ENCODE measurements at regions not wholly inside any gene's neighbourhood (a gene's known extent, or its start where the extent isn't known, plus 50 kb on each side); places are given as distances from the start of the nearest gene placed in this dataset.

DNA sequence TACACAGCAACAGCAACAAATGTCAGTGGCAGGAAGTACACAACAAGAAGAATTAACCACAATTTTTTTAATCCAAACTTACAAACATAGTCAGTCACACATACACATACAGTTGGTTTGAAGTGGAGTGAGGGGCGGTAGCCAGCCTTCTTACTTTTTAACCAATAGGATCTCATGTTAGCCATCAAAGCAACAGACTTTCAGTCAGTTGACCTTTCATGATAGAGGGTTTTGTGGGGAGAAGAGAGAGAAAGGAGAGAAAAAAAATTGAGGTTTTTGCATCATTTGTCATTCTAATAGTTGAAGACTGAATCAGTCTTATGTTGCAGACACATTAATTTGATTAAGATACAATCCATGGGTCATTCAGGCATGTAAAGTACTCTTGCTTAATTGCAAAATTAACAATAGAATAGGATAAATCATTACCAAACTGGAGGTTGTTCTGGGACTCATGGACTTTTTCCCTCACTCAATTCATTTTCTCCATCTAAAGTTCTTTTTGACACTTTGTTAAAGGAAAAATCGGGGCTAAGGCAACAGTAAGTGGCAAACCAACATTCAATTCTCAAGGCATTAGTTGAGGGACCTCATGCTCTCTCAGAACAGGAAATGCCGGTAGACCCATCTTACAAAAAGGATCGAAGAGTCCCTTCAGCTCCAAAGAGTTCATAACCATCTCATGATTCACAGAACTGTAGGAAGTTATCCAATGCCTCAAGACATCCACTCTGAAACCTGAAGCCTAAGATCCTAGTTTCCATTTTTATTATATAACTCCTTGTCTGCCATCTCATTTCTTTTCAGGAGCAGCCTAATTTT lies 159.5 kb upstream of the LPP start:
- Mint-ChIP-seq H3K27me3 (peaks cover 7% of the 10 kb centered on the region), H3K4me1 (peaks cover 9% of the 10 kb centered on the region), H3K9me3 (ENCODE audit: insufficient read depth) (no peaks in the 10 kb centered on the region), H3K27ac (no peak overlapping the region), H3K4me3 (no peak overlapping the region)
- H3K4me3 ChIP-seq (ENCODE audit: control extremely low read depth in 1 of 5, extremely low read depth in 1 of 5, insufficient read depth in 1 of 5, low read depth in 2 of 5, low read length in 4 of 5), result no peak overlapping the region
- H3K79me2 ChIP-seq (ENCODE audit: control insufficient read depth, insufficient read depth, low read length), result no peaks in the 10 kb centered on the region
- no peak overlapping the region for H3K4me2 ChIP-seq (replicated peaks; ENCODE audit: low read depth, low read length, poor library complexity, severe bottlenecking)
- H3K9ac ChIP-seq (ENCODE audit: low read length), result no peak overlapping the region
- H3K27me3 ChIP-seq (replicated peaks in 1 of 4; ENCODE audit: control extremely low read depth in 1 of 4, control insufficient read depth in 3 of 4, insufficient read depth in 4 of 4, low read length in 3 of 4), result peaks cover 0 to 3% (median 0%) of the 10 kb centered on the region in 4 experiments
- 93% methylated on average over 3 of the region's 4 CpGs for WGBS (ENCODE audit: insufficient coverage)
- ATAC-seq (ENCODE audit: low read depth), result no peak
- TF ChIP-seq EZH2 (IDR thresholded peaks at IDR 0.05; ENCODE audit: borderline replicate concordance, insufficient read depth, low read depth, low read length, poor library complexity, severe bottlenecking), result no peak
- TF ChIP-seq, protein P1, sequence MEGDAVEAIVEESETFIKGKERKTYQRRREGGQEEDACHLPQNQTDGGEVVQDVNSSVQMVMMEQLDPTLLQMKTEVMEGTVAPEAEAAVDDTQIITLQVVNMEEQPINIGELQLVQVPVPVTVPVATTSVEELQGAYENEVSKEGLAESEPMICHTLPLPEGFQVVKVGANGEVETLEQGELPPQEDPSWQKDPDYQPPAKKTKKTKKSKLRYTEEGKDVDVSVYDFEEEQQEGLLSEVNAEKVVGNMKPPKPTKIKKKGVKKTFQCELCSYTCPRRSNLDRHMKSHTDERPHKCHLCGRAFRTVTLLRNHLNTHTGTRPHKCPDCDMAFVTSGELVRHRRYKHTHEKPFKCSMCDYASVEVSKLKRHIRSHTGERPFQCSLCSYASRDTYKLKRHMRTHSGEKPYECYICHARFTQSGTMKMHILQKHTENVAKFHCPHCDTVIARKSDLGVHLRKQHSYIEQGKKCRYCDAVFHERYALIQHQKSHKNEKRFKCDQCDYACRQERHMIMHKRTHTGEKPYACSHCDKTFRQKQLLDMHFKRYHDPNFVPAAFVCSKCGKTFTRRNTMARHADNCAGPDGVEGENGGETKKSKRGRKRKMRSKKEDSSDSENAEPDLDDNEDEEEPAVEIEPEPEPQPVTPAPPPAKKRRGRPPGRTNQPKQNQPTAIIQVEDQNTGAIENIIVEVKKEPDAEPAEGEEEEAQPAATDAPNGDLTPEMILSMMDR (IDR thresholded peaks at IDR 0.05), result no peak
- intact Hi-C loops (cut with micrococcal nuclease), result no loop called here
- CTCF ChIA-PET, result no interaction called here
- H3K4me1 ChIP-seq (ENCODE audit: control insufficient read depth in 2 of 2, insufficient read depth in 2 of 2, low read length in 2 of 2), result peaks cover 1% of the 10 kb centered on the region in 2 donors
- no peak overlapping the region for H2AFZ ChIP-seq (ENCODE audit: insufficient read depth, low read depth, low read length, poor library complexity, severe bottlenecking)
- H3K36me3 ChIP-seq (replicated peaks in 1 of 2; ENCODE audit: control extremely low read depth in 1 of 2, control insufficient read depth in 1 of 2, extremely low read depth in 1 of 2, insufficient read depth in 2 of 2, low read length in 1 of 2), result no peaks in the 10 kb centered on the region
- no peaks in the 10 kb centered on the region for H4K20me1 ChIP-seq (ENCODE audit: control insufficient read depth, insufficient read depth, low read length, poor library complexity, severe bottlenecking)
- POLR2A ChIA-PET, result no interaction called here
- no peak for DNase-seq
- H3K9me3 ChIP-seq (ENCODE audit: control extremely low read depth in 1 of 3, control insufficient read depth in 2 of 3, insufficient read depth in 1 of 3, low read length in 2 of 3), result peaks cover 0 to under 1% (median 0%) of the 10 kb centered on the region in 3 donors
- no peak overlapping the region for H3K27ac ChIP-seq (ENCODE audit: low read length in 2 of 2)

- ATAC-seq (ENCODE audit: low read depth) (no peak), DNase-seq (no peak)
- Histone ChIP-seq H3K4me3 (ENCODE audit: control extremely low read depth in 1 of 5, extremely low read depth in 1 of 5, insufficient read depth in 1 of 5, low read depth in 2 of 5, low read length in 4 of 5) (no peak overlapping the region), H2AFZ (ENCODE audit: insufficient read depth, low read depth, low read length, poor library complexity, severe bottlenecking) (no peak overlapping the region), H3K27ac (ENCODE audit: low read length in 2 of 2) (no peak overlapping the region), H3K4me1 (ENCODE audit: control insufficient read depth in 2 of 2, insufficient read depth in 2 of 2, low read length in 2 of 2) (peaks cover 7% of the 10 kb centered on the region in 2 donors), H3K9ac (ENCODE audit: low read length) (no peak overlapping the region), H3K27me3 (replicated peaks in 1 of 4; ENCODE audit: control extremely low read depth in 1 of 4, control insufficient read depth in 3 of 4, insufficient read depth in 4 of 4, low read length in 3 of 4) (peaks cover 0 to 1% (median 0%) of the 10 kb centered on the region in 4 experiments), H3K4me2 (replicated peaks; ENCODE audit: low read depth, low read length, poor library complexity, severe bottlenecking) (no peak overlapping the region), H4K20me1 (ENCODE audit: control insufficient read depth, insufficient read depth, low read length, poor library complexity, severe bottlenecking) (no peaks in the 10 kb centered on the region), H3K36me3 (replicated peaks in 1 of 2; ENCODE audit: control extremely low read depth in 1 of 2, control insufficient read depth in 1 of 2, extremely low read depth in 1 of 2, insufficient read depth in 2 of 2, low read length in 1 of 2) (no peaks in the 10 kb centered on the region), H3K9me3 (ENCODE audit: control extremely low read depth in 1 of 3, control insufficient read depth in 2 of 3, insufficient read depth in 1 of 3, low read length in 2 of 3) (peaks cover 0 to 1% (median 0%) of the 10 kb centered on the region in 3 donors), H3K79me2 (ENCODE audit: control insufficient read depth, insufficient read depth, low read length) (no peaks in the 10 kb centered on the region)
- Mint-ChIP-seq H3K9me3 (ENCODE audit: insufficient read depth) (no peaks in the 10 kb centered on the region), H3K27me3 (peaks cover 7% of the 10 kb centered on the region), H3K27ac (no peak overlapping the region), H3K4me1 (peaks cover 15% of the 10 kb centered on the region), H3K4me3 (no peak overlapping the region)
- intact Hi-C loops (cut with micrococcal nuclease), result no loop called here
- TF ChIP-seq EZH2 (IDR thresholded peaks at IDR 0.05; ENCODE audit: borderline replicate concordance, insufficient read depth, low read depth, low read length, poor library complexity, severe bottlenecking), result no peak
- TF ChIP-seq, protein P1 (IDR thresholded peaks at IDR 0.05), result no peak
- POLR2A ChIA-PET, result no interaction called here
- CTCF ChIA-PET, result no interaction called here
These were observed 158.9 kb upstream of the LPP start for GRCh38 chr3:187995043-187995400.

Measured in B cell (primary cell).